GM12878 (cell line): ENCODE measurements at regions not wholly inside any gene's neighbourhood (a gene's known extent, or its start where the extent isn't known, plus 50 kb on each side); places are given as distances from the start of the nearest gene placed in this dataset.
A peak's percentile ranks its signal among the peaks of the same experiment; 100 is the strongest.

ENCODE experiments used
- BCL11A ChIP-seq: IDR thresholded peaks from 2 replicates; pipeline ENCODE4 v1.6.1; 2011; ENCODE audit warnings: low read depth, low read length
- CBX3 ChIP-seq: fragments of 200-600 bp; sonication (generic); IDR thresholded peaks from 2 replicates; pipeline ENCODE4 v1.6.1; 2016; ENCODE audit warnings: low read depth, borderline replicate concordance
- EP300 ChIP-seq, 2 experiments: fragments of 150-350 bp in 1 of 2; IDR thresholded peaks; 2 replicates each; pipeline ENCODE4 v1.6.1; 2011 to 2012; ENCODE audit warnings: low read depth in 2 of 2, low read length in 2 of 2, borderline replicate concordance in 1 of 2, improper control_type of control experiment in 1 of 2, inconsistent platforms in 1 of 2; ENCODE audit not compliant: control insufficient read depth in 1 of 2
- FOS ChIP-seq: IDR thresholded peaks from 3 replicates; pipeline ENCODE4 v1.6.1; 2011; ENCODE audit warnings: borderline replicate concordance; ENCODE audit not compliant: insufficient read length; ENCODE audit errors: extremely low read depth
- JUND ChIP-seq: IDR thresholded peaks from 2 replicates; pipeline ENCODE4 v1.6.1; 2012; ENCODE audit warnings: low read depth, mild to moderate bottlenecking, low read length, improper control_type of control experiment, moderate library complexity
- NBN ChIP-seq: fragments of 450-650 bp; IDR thresholded peaks from 2 replicates; pipeline ENCODE4 v1.6.1; 2016
- NFYB ChIP-seq: IDR thresholded peaks from 2 replicates; pipeline ENCODE4 v1.6.1; 2011; ENCODE audit warnings: low read depth, mild to moderate bottlenecking, low read length, improper control_type of control experiment, moderate library complexity; ENCODE audit not compliant: insufficient read depth
- PML ChIP-seq: IDR thresholded peaks from 2 replicates; pipeline ENCODE4 v1.6.1; 2012; ENCODE audit warnings: low read length, inconsistent platforms
- POU2F2 ChIP-seq: IDR thresholded peaks from 3 replicates; pipeline ENCODE4 v1.6.1; 2011; ENCODE audit warnings: low read depth, mild to moderate bottlenecking, low read length, borderline replicate concordance
- RELA ChIP-seq: fragments of 450-650 bp; IDR thresholded peaks from 2 replicates; pipeline ENCODE4 v1.8.0; 2014; ENCODE audit warnings: borderline replicate concordance; ENCODE audit not compliant: partially characterized antibody
- SRF ChIP-seq, 2 experiments: IDR thresholded peaks; 2 replicates each; pipeline ENCODE4 v1.6.1; 2011; ENCODE audit warnings: low read depth in 2 of 2, low read length in 2 of 2, mild to moderate bottlenecking in 1 of 2, moderate library complexity in 1 of 2
- TAF1 ChIP-seq: IDR thresholded peaks from 2 replicates; pipeline ENCODE4 v1.6.1; 2011; ENCODE audit warnings: mild to moderate bottlenecking, low read depth, low read length, borderline replicate concordance
- TBL1XR1 ChIP-seq: IDR thresholded peaks from 2 replicates; pipeline ENCODE4 v1.6.1; 2012; ENCODE audit warnings: low read depth, low read length, improper control_type of control experiment
- USF1 ChIP-seq: IDR thresholded peaks from 2 replicates; pipeline ENCODE4 v1.6.1; 2011; ENCODE audit warnings: borderline replicate concordance, low read depth, mild to moderate bottlenecking, moderate library complexity, mixed read lengths, low read length; ENCODE audit not compliant: insufficient read depth; ENCODE audit errors: extremely low read length
- ZBTB33 ChIP-seq: fragments of 450-650 bp; IDR thresholded peaks from 2 replicates; pipeline ENCODE4 v1.6.1; 2017; ENCODE audit warnings: mild to moderate bottlenecking
- ZNF24 ChIP-seq: fragments of 450-650 bp; IDR thresholded peaks from 2 replicates; pipeline ENCODE4 v1.6.1; 2017; ENCODE audit warnings: antibody characterized with exemption, mild to moderate bottlenecking
- ZNF384 ChIP-seq: IDR thresholded peaks from 2 replicates; pipeline ENCODE4 v1.6.1; 2012; ENCODE audit warnings: low read depth, mild to moderate bottlenecking, low read length, improper control_type of control experiment, borderline replicate concordance
- ZNF622 ChIP-seq: fragments of 450-650 bp; IDR thresholded peaks from 2 replicates; pipeline ENCODE4 v1.6.1; 2017; ENCODE audit warnings: mild to moderate bottlenecking, inconsistent platforms
- TF ChIP-seq, protein P1 (sequence below): fragments of 450-650 bp; IDR thresholded peaks from 2 replicates; pipeline ENCODE4 v1.6.1; 2016; ENCODE audit warnings: mild to moderate bottlenecking
- TF ChIP-seq, protein P2 (sequence below): fragments of 450-650 bp; IDR thresholded peaks from 2 replicates; pipeline ENCODE4 v1.6.1; 2017; ENCODE audit warnings: low read depth, mild to moderate bottlenecking, moderate library complexity
- TF ChIP-seq, protein P3 (sequence below): fragments of 450-650 bp; IDR thresholded peaks from 2 replicates; pipeline ENCODE4 v1.6.1; 2014; ENCODE audit warnings: mild to moderate bottlenecking

- TF ChIP-seq, protein P1, sequence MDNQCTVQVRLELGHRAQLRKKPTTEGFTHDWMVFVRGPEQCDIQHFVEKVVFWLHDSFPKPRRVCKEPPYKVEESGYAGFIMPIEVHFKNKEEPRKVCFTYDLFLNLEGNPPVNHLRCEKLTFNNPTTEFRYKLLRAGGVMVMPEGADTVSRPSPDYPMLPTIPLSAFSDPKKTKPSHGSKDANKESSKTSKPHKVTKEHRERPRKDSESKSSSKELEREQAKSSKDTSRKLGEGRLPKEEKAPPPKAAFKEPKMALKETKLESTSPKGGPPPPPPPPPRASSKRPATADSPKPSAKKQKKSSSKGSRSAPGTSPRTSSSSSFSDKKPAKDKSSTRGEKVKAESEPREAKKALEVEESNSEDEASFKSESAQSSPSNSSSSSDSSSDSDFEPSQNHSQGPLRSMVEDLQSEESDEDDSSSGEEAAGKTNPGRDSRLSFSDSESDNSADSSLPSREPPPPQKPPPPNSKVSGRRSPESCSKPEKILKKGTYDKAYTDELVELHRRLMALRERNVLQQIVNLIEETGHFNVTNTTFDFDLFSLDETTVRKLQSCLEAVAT = peak; percentile 89
- no peak for TF ChIP-seq PML
- TF ChIP-seq ZNF622 = no peak
- peak; percentile 72 for TF ChIP-seq NBN
- TF ChIP-seq, protein P2, sequence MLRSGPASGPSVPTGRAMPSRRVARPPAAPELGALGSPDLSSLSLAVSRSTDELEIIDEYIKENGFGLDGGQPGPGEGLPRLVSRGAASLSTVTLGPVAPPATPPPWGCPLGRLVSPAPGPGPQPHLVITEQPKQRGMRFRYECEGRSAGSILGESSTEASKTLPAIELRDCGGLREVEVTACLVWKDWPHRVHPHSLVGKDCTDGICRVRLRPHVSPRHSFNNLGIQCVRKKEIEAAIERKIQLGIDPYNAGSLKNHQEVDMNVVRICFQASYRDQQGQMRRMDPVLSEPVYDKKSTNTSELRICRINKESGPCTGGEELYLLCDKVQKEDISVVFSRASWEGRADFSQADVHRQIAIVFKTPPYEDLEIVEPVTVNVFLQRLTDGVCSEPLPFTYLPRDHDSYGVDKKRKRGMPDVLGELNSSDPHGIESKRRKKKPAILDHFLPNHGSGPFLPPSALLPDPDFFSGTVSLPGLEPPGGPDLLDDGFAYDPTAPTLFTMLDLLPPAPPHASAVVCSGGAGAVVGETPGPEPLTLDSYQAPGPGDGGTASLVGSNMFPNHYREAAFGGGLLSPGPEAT = peak; percentile 98
- TF ChIP-seq TAF1 = no peak
- TF ChIP-seq POU2F2 = peak; percentile 16; the same call in 1 of the 3 replicates
- TF ChIP-seq ZNF24 = peak; percentile 5; the same call in 1 of the 2 replicates
- no peak; the same call in 1 of the 2 replicates for TF ChIP-seq JUND
- peak; percentile 65 for TF ChIP-seq ZNF384
- TF ChIP-seq NFYB = no peak
- no peak for TF ChIP-seq ZBTB33
- peak; percentile 36 to 77; a peak in 1 of 4 replicates for TF ChIP-seq EP300 (IDR thresholded peaks at IDR 0.05; ENCODE audit: borderline replicate concordance in 1 of 2, control insufficient read depth in 1 of 2, low read depth in 2 of 2, low read length in 2 of 2)
- TF ChIP-seq USF1 = no peak
- no peak for TF ChIP-seq FOS
- TF ChIP-seq CBX3 = no peak
- TF ChIP-seq, protein P3, sequence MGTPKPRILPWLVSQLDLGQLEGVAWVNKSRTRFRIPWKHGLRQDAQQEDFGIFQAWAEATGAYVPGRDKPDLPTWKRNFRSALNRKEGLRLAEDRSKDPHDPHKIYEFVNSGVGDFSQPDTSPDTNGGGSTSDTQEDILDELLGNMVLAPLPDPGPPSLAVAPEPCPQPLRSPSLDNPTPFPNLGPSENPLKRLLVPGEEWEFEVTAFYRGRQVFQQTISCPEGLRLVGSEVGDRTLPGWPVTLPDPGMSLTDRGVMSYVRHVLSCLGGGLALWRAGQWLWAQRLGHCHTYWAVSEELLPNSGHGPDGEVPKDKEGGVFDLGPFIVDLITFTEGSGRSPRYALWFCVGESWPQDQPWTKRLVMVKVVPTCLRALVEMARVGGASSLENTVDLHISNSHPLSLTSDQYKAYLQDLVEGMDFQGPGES = no peak
- peak; percentile 56; the same call in 1 of the 2 replicates for TF ChIP-seq BCL11A
- no peak for TF ChIP-seq SRF (IDR thresholded peaks at IDR 0.05; ENCODE audit: low read depth in 2 of 2, low read length in 2 of 2)
- peak; percentile 7; the same call in 1 of the 2 replicates for TF ChIP-seq TBL1XR1
- peak; percentile 90 for TF ChIP-seq RELA
Observed at GRCh38 chr5:45793638-45794532, 97.7 kb upstream of the HCN1 start (continued).
